ENCODE measurements at regions not wholly inside any gene's neighbourhood (a gene's known extent, or its start where the extent isn't known, plus 50 kb on each side); places are given as distances from the start of the nearest gene placed in this dataset.

GRCh38 chr13:74662905-74663304 lies 528.7 kb upstream of the KLF12 start:
- DNase-seq (ENCODE audit: insufficient read length) (no peak), FAIRE-seq (no peak)
- no peak for TF ChIP-seq POLR2AphosphoS5 (IDR thresholded peaks at IDR 0.05; ENCODE audit: low read depth, low read length)
- TF ChIP-seq TAF1 (IDR thresholded peaks at IDR 0.05; ENCODE audit: borderline replicate concordance, low read depth, low read length): no peak

GRCh38 chr13:74661851-74662250 lies 527.6 kb upstream of the KLF12 start:
- no peak for FAIRE-seq
- DNase-seq (ENCODE audit: insufficient read length): no peak
- TF ChIP-seq POLR2A (IDR thresholded peaks at IDR 0.05; ENCODE audit: low read depth, low read length) (no peak), TAF1 (IDR thresholded peaks at IDR 0.05; ENCODE audit: borderline replicate concordance, low read depth, low read length) (no peak), POLR2AphosphoS5 (IDR thresholded peaks at IDR 0.05; ENCODE audit: low read depth, low read length) (no peak)

GRCh38 chr13:74657765-74658164 lies 523.6 kb upstream of the KLF12 start:
- TF ChIP-seq POLR2A (IDR thresholded peaks at IDR 0.05; ENCODE audit: low read depth, low read length): no peak
- DNase-seq (ENCODE audit: insufficient read length) (no peak), FAIRE-seq (no peak)

GRCh38 chr13:74651121-74651520 lies 516.9 kb upstream of the KLF12 start:
- DNase-seq (ENCODE audit: insufficient read length) (no peak), FAIRE-seq (no peak)
- TF ChIP-seq TAF1 (IDR thresholded peaks at IDR 0.05; ENCODE audit: borderline replicate concordance, low read depth, low read length) (no peak), POLR2AphosphoS5 (IDR thresholded peaks at IDR 0.05; ENCODE audit: low read depth, low read length) (no peak), POLR2A (IDR thresholded peaks at IDR 0.05; ENCODE audit: low read depth, low read length) (no peak)

GRCh38 chr13:74647991-74648390 lies 513.8 kb upstream of the KLF12 start:
- FAIRE-seq (no peak), DNase-seq (ENCODE audit: insufficient read length) (no peak)
- TF ChIP-seq TAF1 (IDR thresholded peaks at IDR 0.05; ENCODE audit: borderline replicate concordance, low read depth, low read length) (no peak), POLR2AphosphoS5 (IDR thresholded peaks at IDR 0.05; ENCODE audit: low read depth, low read length) (no peak), POLR2A (IDR thresholded peaks at IDR 0.05; ENCODE audit: low read depth, low read length) (no peak)

GRCh38 chr13:74647211-74647610 lies 513.0 kb upstream of the KLF12 start:
- TF ChIP-seq TAF1 (IDR thresholded peaks at IDR 0.05; ENCODE audit: borderline replicate concordance, low read depth, low read length): no peak
- no peak for TF ChIP-seq POLR2AphosphoS5 (IDR thresholded peaks at IDR 0.05; ENCODE audit: low read depth, low read length)
- no peak for TF ChIP-seq POLR2A (IDR thresholded peaks at IDR 0.05; ENCODE audit: low read depth, low read length)
- FAIRE-seq: no peak
- DNase-seq (ENCODE audit: insufficient read length): no peak

GRCh38 chr13:74646091-74646490 lies 511.9 kb upstream of the KLF12 start:
- TF ChIP-seq TAF1 (IDR thresholded peaks at IDR 0.05; ENCODE audit: borderline replicate concordance, low read depth, low read length) (no peak), POLR2A (IDR thresholded peaks at IDR 0.05; ENCODE audit: low read depth, low read length) (no peak), POLR2AphosphoS5 (IDR thresholded peaks at IDR 0.05; ENCODE audit: low read depth, low read length) (no peak)
- FAIRE-seq: no peak
- no peak for DNase-seq (ENCODE audit: insufficient read length)

- FAIRE-seq (no peak), DNase-seq (ENCODE audit: insufficient read length) (no peak)
- TF ChIP-seq TAF1 (IDR thresholded peaks at IDR 0.05; ENCODE audit: borderline replicate concordance, low read depth, low read length): no peak
- no peak for TF ChIP-seq POLR2A (IDR thresholded peaks at IDR 0.05; ENCODE audit: low read depth, low read length)
- no peak for TF ChIP-seq POLR2AphosphoS5 (IDR thresholded peaks at IDR 0.05; ENCODE audit: low read depth, low read length)
Observed at GRCh38 chr13:74645586-74645985, 511.4 kb upstream of the KLF12 start.

GRCh38 chr13:74644229-74644628 lies 510.0 kb upstream of the KLF12 start:
- FAIRE-seq (no peak), DNase-seq (ENCODE audit: insufficient read length) (no peak)
- TF ChIP-seq TAF1 (IDR thresholded peaks at IDR 0.05; ENCODE audit: borderline replicate concordance, low read depth, low read length): no peak
- no peak for TF ChIP-seq POLR2A (IDR thresholded peaks at IDR 0.05; ENCODE audit: low read depth, low read length)
- no peak for TF ChIP-seq POLR2AphosphoS5 (IDR thresholded peaks at IDR 0.05; ENCODE audit: low read depth, low read length)

- no peak for FAIRE-seq
- no peak for TF ChIP-seq POLR2AphosphoS5 (IDR thresholded peaks at IDR 0.05; ENCODE audit: low read depth, low read length)
- no peak for TF ChIP-seq POLR2A (IDR thresholded peaks at IDR 0.05; ENCODE audit: low read depth, low read length)
- no peak for TF ChIP-seq TAF1 (IDR thresholded peaks at IDR 0.05; ENCODE audit: borderline replicate concordance, low read depth, low read length)
- no peak for DNase-seq (ENCODE audit: insufficient read length)
Observed at GRCh38 chr13:74641586-74641985, 507.4 kb upstream of the KLF12 start.

GRCh38 chr13:74633734-74634133 lies 499.5 kb upstream of the KLF12 start:
- FAIRE-seq (no peak), DNase-seq (ENCODE audit: insufficient read length) (no peak)
- TF ChIP-seq POLR2AphosphoS5 (IDR thresholded peaks at IDR 0.05; ENCODE audit: low read depth, low read length) (no peak), POLR2A (IDR thresholded peaks at IDR 0.05; ENCODE audit: low read depth, low read length) (no peak), TAF1 (IDR thresholded peaks at IDR 0.05; ENCODE audit: borderline replicate concordance, low read depth, low read length) (no peak)

GRCh38 chr13:74629985-74630384 lies 495.8 kb upstream of the KLF12 start:
- FAIRE-seq: no peak
- TF ChIP-seq POLR2A (IDR thresholded peaks at IDR 0.05; ENCODE audit: low read depth, low read length): no peak
- TF ChIP-seq TAF1 (IDR thresholded peaks at IDR 0.05; ENCODE audit: borderline replicate concordance, low read depth, low read length): no peak
- no peak for DNase-seq (ENCODE audit: insufficient read length)

GRCh38 chr13:74625541-74625940 lies 491.3 kb upstream of the KLF12 start:
- FAIRE-seq (no peak), DNase-seq (ENCODE audit: insufficient read length) (no peak)
- TF ChIP-seq POLR2A (IDR thresholded peaks at IDR 0.05; ENCODE audit: low read depth, low read length): no peak
- TF ChIP-seq POLR2AphosphoS5 (IDR thresholded peaks at IDR 0.05; ENCODE audit: low read depth, low read length): no peak
- TF ChIP-seq TAF1 (IDR thresholded peaks at IDR 0.05; ENCODE audit: borderline replicate concordance, low read depth, low read length): no peak

Measured in GM12892 (cell line).